NCI-H524 (cell line): ENCODE measurements at regions not wholly inside any gene's neighbourhood (a gene's known extent, or its start where the extent isn't known, plus 50 kb on each side); places are given as distances from the start of the nearest gene placed in this dataset.

ENCODE experiments used
- DNase-seq, 2 experiments: peaks; one replicate each; lab custom pipeline; 2025; lab: John Stamatoyannopoulos, UW

- DNase-seq: peak in 1 of 2 experiments; percentile 5
Measured at GRCh38 chr4:67122029-67122428, 423.3 kb downstream of the CENPC start.

DNA sequence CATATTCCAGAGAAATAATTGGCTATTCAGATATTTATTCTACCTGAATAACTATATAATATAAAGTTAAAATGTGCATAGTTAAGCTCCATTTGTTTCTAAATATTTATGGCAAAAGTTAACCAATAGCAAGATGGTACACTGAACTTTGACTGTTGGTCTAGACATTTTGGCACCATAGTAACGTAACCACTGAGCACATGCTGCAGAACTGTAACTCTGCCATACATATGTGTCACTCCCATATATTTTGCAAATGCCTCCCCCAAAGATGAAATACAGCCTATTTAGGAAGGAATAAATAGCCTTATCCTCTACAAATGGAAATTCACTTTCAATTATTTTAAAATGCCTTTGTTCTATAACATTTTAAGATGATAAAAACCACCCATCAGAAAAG lies 424.9 kb downstream of the CENPC start:
- no peak for DNase-seq

DNA sequence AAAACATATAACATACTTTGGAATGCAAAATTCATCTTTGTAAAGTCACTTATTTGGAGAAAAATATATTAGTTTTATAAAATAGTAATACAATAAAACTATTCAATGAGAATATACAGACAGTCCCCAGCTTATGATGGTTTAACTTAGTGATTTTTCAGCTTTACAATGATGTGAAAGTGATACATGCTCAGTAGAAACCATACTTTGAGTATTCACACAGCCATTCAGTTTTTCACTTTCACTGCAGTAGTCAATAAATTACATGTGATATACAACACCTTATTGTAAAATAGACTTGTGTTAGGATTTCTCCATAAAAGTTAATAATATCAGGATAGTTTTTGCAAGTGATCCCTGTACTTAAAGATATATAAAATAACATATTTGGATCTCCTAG lies 436.0 kb downstream of the CENPC start:
- DNase-seq: no peak

DNA sequence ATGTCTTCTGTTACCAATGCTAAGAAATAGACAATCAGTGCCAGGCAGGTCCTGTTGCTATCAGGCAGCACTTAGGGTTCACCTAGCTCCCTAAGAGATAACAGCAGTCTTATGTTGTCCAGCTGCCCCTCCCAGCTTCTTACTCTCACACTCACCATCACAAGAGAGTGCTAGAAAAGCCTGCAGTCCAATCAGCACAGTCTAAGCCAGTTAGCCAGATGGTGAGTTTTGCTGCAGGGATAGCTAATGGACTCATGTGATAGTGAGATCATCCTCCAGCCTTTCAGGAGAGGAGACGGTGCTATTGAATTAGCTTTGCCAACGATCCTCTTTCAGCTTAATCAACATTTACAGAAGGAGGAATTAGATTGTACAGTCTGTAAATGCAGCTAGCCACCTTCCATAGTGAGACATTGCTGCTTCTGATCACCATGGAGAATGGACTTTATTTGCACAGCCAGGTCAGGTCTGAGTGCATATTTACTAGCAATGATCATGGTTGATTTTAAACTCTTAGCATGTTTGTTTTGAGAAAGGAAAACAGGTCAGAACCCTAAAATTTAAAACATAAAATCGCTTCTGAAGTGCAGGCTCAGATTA lies 438.3 kb downstream of the CENPC start:
- DNase-seq: peak; percentile 97 to 99

DNA sequence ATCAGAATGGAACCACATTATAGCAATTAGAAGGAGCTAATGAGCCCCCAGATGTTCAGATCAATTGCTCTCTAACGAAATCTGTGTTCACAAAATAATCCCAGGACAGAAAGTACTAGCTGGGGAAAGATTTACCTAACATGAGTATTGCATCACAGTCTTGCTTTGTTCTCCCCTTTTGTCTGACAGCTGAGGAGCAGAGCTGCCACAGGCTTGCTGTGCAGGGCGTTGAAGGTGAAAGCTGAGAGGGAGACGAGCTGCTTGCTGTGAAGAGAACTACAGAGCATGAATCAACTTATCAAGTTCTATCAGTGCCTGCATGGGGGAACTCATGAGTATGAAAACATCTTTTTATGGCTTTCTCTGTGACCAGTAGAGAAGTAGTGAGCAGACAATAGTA lies 441.2 kb downstream of the CENPC start:
- DNase-seq: peak in 1 of 2 experiments; percentile 5

- peak in 1 of 2 experiments; percentile 37 for DNase-seq
Measured at GRCh38 chr4:67103001-67103747, 442.1 kb downstream of the CENPC start.

DNA sequence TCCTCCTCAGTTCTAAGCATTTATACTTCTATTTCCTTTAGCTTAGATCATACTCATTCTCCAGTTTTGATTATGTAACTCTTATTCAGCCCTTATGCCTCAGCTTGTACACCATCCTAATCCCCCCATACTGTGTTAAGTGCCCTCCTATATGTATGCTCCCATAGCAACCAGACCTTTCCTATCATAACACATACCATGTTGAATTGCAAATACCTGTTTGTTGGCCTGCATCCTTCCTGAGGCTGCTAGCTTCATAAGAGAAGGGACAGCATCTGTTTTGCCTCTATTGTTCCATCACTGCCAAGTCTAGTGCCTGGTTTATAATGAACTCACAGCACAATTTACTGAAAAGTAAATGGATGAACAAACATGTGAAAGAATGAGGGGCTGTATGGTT lies 443.7 kb downstream of the CENPC start:
- DNase-seq: peak in 1 of 2 experiments; percentile 55

GRCh38 chr4:67092351-67092750 lies 453.0 kb downstream of the CENPC start:
- DNase-seq: no peak

DNA sequence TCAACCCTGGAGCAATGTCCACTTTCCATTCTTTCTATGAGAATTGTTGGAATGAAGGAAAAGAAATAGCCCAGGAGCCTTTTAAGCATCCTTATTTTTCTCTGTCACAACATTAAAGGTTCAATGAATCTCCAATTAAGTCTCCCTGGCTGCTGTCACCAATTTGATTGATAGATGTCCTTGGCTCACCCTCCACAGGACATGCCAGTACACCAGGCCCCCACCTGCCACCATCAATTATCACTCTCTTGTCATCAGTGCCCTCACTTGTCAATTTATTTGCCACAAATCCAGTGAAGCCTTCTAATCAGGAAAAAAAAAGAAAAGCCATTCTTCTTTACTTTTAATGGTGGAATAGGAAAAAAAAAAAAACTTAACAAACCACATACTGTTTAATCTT lies 453.6 kb downstream of the CENPC start:
- DNase-seq: no peak

DNA sequence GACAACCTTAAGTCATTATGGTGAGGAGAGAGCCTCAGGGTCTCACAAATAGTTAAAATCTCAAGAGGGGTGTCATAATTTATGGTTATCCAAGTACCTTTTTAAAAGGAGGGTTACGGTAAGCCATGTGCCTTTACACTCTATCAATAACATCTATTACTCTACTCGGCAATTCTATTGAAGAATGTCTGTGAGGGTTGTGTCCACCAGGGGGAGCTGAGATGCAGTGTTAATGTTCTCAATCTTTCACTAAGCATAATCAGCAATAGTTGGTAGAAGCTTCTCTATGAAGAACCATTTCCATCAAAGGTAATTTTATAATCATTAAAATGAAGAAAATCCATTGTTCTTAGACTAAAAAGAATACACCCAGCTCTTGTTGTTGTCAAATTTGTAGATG lies 457.4 kb downstream of the CENPC start:
- peak in 1 of 2 experiments; percentile 17 for DNase-seq

GRCh38 chr4:67084783-67085182 lies 460.5 kb downstream of the CENPC start:
- DNase-seq: no peak

- DNase-seq: no peak
Measured at GRCh38 chr4:67083496-67083895, 461.8 kb downstream of the CENPC start.

GRCh38 chr4:67082746-67083145 lies 462.6 kb downstream of the CENPC start:
- no peak for DNase-seq

DNA sequence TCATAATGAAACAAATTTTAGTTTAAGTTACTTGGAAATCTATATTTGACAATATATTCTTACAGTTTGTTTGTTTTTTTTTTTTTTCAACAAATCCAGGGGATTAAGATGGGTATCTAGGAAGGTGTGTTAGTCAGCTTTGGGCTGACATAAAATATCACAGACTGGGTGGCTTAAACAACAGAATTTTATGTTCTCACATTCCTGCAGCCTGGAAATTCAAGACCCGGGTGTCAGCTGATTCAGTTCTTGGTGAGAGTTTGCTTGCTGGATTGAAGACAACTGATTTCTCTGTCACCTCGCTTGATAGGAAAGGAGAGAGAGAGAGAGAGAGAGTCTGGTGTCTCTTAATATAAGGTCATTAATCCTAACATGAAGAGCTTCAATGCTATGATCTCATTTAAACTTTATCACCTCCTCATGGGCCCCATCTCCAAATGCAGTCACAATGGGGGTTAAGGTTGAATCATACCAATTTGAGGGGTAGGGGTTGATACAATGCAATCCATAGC lies 465.2 kb downstream of the CENPC start:
- DNase-seq: no peak

DNA sequence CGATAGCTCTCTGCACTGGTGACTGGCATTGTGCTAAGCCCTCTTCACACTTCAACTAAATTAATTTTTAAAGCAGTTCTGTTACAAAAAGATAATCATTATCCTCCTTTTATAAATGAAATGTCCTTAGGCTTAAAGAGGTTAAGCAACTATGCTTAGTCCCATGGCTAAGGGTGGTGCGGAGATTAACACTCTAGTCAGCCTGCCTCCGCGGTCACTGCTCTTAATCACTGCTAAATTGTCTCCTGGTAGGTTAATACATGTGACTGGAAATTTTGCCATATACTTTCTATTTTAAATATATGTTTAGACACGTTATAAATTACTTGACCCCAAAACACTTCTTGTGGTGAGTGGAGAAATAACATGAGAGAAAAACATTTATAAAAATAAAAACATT lies 473.7 kb downstream of the CENPC start:
- DNase-seq: no peak

- DNase-seq: no peak
Measured at GRCh38 chr4:67055319-67055718, 490.0 kb downstream of the CENPC start.

DNA sequence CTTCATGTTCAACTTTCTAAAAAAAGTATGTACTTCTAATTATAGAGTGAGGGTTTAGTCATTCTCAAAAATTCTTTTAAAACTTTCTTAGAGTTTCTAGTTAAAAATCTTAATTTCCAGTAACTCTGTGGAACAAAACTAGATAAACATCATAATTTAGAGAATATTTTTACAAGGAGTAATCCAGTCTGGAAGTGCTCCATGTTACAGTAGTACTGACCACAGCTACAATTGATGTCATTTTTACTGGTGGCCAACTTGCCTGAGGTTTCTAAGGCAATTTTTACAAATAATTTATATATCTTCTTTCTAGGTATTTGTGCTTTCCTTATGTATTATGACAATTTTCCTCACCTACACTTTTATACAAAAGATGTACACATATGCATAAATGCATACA lies 490.4 kb downstream of the CENPC start:
- no peak for DNase-seq

- peak; percentile 66 to 79 for DNase-seq
Measured at GRCh38 chr4:67052814-67053675, 492.3 kb downstream of the CENPC start.

DNA sequence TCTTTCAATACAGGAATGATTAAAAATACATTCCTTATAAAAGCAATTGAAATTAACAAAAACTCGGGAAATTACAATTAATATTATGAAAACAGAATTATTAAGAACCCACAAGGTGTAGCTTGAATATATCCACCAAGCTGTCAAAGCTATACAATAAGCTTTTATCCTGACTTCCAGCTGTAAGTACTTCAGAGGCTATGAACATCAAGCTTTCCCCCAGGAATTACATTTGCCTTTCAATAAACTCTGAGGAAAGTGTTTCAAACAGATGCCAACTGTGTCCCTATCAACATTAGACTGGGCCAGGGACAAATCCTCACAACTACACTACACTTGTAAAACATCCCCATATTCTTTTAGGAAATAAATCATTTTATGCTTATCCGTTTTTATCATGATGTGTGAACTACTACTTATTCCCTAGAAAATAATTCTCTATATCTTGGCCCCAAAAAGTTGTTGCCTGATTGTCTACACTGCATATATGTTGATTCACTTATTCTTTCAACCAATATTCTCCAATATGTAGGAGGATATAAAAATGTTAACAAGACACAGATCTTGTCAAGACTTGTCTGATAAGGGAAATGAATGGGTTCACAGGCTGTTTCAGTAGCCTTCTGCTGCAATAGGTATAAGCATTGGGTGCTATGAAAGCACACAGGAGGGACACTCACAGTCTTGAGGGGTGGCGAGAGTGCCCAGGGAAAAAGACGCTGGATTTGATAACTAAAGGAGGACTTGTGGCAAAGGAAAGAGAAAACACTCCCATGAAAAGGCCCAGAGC lies 494.1 kb downstream of the CENPC start:
- peak in 1 of 2 experiments; percentile 27 for DNase-seq

- DNase-seq: no peak
Measured at GRCh38 chr4:67049446-67049845, 495.9 kb downstream of the CENPC start.

GRCh38 chr4:67048530-67048929 lies 496.8 kb downstream of the CENPC start:
- no peak for DNase-seq

DNA sequence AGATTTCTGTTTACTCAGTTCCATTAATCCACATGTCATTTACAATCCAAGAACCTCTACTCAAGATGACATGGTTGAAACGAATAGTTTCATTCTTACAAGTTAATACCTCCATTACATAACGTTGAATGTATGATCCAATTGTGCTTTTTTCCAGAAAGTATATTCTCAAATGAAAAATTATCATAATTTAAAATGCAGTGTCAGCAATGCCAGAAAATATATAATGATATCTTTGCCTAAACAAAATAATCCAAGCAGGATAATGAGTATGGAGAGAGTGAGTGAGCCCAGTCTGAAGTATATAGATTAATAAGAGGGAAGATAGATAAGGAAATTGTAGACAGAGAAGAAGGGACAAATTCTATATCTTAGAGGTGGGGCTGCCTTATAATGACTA lies 505.0 kb downstream of the CENPC start:
- no peak for DNase-seq
